ENCODE measurements at regions not wholly inside any gene's neighbourhood (a gene's known extent, or its start where the extent isn't known, plus 50 kb on each side); places are given as distances from the start of the nearest gene placed in this dataset.

DNA sequence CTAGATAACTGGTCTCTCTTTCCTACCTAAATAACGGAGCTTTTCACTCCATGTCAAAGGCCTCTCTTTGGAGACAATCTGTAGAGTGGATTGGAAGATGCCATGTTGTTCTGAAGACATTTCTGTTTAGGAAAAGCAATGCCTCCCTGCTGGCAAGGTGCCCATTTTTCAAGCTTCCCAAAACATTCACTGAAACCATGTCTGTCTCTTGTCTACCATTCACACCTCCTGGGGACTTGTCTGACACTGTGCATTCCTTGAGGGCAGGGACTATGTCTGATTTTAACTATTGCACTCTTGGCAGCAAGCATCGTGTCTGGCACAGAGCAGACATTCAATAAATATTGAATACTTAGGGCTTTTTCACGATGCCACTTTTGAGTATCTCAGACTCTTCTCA is 528.9 kb upstream of the NRP1 start:
- TF ChIP-seq, protein P1, sequence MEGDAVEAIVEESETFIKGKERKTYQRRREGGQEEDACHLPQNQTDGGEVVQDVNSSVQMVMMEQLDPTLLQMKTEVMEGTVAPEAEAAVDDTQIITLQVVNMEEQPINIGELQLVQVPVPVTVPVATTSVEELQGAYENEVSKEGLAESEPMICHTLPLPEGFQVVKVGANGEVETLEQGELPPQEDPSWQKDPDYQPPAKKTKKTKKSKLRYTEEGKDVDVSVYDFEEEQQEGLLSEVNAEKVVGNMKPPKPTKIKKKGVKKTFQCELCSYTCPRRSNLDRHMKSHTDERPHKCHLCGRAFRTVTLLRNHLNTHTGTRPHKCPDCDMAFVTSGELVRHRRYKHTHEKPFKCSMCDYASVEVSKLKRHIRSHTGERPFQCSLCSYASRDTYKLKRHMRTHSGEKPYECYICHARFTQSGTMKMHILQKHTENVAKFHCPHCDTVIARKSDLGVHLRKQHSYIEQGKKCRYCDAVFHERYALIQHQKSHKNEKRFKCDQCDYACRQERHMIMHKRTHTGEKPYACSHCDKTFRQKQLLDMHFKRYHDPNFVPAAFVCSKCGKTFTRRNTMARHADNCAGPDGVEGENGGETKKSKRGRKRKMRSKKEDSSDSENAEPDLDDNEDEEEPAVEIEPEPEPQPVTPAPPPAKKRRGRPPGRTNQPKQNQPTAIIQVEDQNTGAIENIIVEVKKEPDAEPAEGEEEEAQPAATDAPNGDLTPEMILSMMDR (IDR thresholded peaks at IDR 0.05; ENCODE audit: control insufficient read depth, insufficient read depth, low read depth, low read length, missing control alignments), result no peak
- H3K4me3 ChIP-seq (ENCODE audit: control insufficient read depth, low read depth, low read length), result no peak overlapping the region
- DNase-seq (ENCODE audit: low read depth), result no peak

DNA sequence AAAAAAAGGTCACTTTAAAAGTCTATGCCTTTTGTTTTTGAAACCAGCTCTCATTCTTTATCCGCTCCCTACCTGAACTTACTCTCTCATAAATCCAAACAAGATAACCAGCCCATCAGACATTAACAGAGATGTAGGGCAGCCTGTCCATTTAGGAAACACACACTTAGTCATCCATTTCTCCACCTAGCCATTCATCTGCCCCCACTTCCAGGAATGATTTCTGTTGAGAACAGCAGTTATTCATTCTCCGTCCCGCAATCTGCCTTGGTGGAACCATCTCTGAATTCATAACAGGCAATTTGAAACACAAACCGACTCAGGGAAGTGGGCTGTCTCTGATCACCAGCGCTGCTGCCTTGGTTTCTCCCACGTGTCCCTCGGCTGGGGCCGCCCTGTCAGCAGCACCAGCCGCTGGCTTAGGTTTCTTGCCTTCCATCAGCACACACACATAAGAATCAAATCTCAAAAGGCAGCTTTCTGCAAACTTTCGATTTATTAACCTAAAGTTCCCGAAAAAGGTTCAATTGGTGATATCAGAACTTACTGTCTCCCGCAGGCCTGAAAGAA is 528.2 kb upstream of the NRP1 start:
- H3K4me3 ChIP-seq (ENCODE audit: control insufficient read depth, low read depth, low read length), result no peak overlapping the region
- DNase-seq (ENCODE audit: low read depth), result no peak
- TF ChIP-seq, protein P1 (IDR thresholded peaks at IDR 0.05; ENCODE audit: control insufficient read depth, insufficient read depth, low read depth, low read length, missing control alignments), result no peak

DNA sequence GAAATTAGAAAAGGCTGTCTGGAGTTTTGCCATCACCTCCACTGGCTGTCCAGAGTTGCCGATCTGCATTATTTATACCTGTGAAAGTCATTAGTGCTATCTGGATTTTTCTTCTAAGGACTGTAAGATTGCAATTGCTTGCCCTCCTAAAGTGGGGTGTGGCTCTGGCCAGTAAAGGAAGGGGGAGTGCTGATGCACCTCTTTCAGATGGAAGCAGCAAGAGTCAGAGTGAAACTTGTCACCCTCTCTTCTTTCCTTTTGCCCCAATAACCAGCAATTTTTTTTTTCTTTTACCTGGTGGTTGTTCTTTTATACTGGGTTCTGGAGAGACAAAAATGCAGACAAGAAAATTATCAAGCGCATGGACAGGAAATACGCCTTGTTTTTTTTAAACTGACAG is 527.4 kb upstream of the NRP1 start:
- TF ChIP-seq, protein P1 (IDR thresholded peaks at IDR 0.05; ENCODE audit: control insufficient read depth, insufficient read depth, low read depth, low read length, missing control alignments), result no peak
- no peak for DNase-seq (ENCODE audit: low read depth)
- no peak overlapping the region for H3K4me3 ChIP-seq (ENCODE audit: control insufficient read depth, low read depth, low read length)

DNA sequence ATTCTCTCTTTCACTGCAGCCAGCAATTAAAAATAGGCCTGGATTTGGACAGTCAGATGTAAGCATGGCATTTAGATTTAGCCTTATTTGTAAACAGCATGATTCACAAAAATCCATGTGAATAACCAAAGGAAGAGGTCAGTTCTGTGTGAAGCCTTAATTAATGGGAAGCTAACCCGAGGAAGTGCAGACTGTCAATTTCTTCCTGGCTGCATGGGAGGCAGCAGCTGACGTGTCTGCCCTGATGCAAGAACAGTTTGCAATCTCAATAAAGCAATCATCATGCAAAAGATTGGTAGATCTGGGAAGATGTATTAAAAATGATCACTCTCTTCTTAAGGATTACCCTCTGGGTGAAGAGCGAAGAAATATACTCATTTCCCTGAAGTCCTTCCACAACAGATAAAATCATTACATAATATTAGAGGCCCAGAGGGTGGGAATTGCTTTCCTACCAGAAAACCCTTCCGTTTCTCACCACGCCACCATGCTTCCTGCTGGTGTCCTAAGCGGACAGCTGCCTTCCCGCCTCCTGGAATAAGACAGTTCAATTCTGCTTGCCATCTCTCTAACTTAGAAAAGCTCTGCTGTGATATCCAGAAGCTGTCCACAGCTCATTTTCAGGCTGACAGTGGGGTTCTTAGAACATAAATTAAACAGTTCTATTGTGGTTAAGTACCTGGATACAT is 526.7 kb upstream of the NRP1 start:
- DNase-seq (ENCODE audit: low read depth), result no peak
- TF ChIP-seq, protein P1 (IDR thresholded peaks at IDR 0.05; ENCODE audit: control insufficient read depth, insufficient read depth, low read depth, low read length, missing control alignments), result no peak
- no peak overlapping the region for H3K4me3 ChIP-seq (ENCODE audit: control insufficient read depth, low read depth, low read length)

DNA sequence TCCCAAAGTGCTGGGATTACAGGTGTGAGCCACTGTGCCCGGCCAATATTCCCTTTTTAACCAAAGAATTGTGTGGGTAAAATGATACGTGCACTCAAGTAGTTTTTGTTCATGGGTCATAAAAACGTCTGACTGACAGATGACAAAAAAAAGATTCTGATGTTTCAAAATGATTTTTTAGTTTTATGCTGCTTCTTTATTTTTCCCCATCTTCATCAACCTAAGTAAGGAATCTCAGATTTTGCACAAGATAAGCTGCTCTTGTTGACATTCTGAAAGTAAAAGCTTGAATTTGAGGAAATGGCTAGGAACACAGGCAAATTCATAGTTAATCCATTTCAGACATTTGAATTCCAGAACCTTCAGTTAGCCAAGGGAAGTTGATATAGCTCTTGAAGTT is 526.1 kb upstream of the NRP1 start:
- no peak overlapping the region for H3K4me3 ChIP-seq (ENCODE audit: control insufficient read depth, low read depth, low read length)
- TF ChIP-seq, protein P1 (IDR thresholded peaks at IDR 0.05; ENCODE audit: control insufficient read depth, insufficient read depth, low read depth, low read length, missing control alignments), result no peak
- DNase-seq (ENCODE audit: low read depth), result no peak

DNA sequence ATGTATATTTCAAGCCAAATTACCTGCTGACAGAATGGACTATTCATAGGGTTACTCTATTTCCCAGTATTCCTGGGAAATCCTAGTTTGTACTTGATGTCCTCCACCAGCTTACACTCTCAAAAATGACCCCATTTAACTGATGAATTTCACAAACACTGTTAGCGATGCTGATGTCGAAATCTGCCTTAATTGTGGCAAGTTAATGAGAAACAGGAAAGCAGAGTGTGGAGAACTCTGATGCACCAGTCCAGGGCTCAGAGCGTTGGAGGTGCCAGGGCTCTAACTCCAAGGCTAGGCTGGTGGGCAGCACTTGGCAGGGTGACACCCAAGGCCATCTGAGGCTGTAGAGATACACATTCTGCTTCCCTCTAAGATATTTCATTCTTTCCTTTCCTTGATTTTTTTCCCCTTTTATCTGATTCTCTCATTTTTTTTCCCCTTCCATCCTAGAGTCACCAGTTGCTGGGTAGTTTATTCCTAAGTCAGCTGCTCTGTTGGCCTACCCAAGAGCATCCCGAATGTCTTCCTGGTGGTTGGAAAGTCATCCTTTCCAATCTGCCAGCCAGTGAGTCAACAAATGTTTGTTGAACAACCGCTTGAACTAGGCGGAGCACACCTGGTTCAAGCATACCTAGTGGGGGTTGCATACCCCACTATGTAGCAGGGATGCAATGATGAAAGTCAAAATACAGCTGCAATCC is 525.0 kb upstream of the NRP1 start:
- TF ChIP-seq, protein P1 (IDR thresholded peaks at IDR 0.05; ENCODE audit: control insufficient read depth, insufficient read depth, low read depth, low read length, missing control alignments), result no peak
- no peak for DNase-seq (ENCODE audit: low read depth)
- no peak overlapping the region for H3K4me3 ChIP-seq (ENCODE audit: control insufficient read depth, low read depth, low read length)

Data from AG09309 (cell line).